CD14-positive monocyte (primary cell): ENCODE measurements at regions not wholly inside any gene's neighbourhood (a gene's known extent, or its start where the extent isn't known, plus 50 kb on each side); places are given as distances from the start of the nearest gene placed in this dataset.

ENCODE experiments used
- DNase-seq, 3 donors: peaks; one replicate each; pipeline ENCODE4 v3.0.0-alpha.2; 2011 to 2022
- H2AFZ ChIP-seq: 2 replicates; pipeline ENCODE4 v1.6.0; 2012; ENCODE audit warnings: mild to moderate bottlenecking, low read depth, low read length, inconsistent platforms; ENCODE audit not compliant: insufficient read depth, poor library complexity, severe bottlenecking
- H3K27ac ChIP-seq, 2 donors: 1 replicate in 1 of 2; 2 replicates in 1 of 2; pipeline ENCODE4 v1.5.1; 2012 to 2013; ENCODE audit warnings: low read length in 2 of 2, control low read depth in 1 of 2, inconsistent platforms in 1 of 2, low read depth in 1 of 2, mild to moderate bottlenecking in 1 of 2
- H3K27me3 ChIP-seq, 2 donors: one replicate each; pipeline versions ENCODE4 v1.6.0 to v1.6.1; 2011 to 2013; ENCODE audit warnings: low read length in 2 of 2; ENCODE audit not compliant: control insufficient read depth in 2 of 2, insufficient read depth in 2 of 2
- H3K36me3 ChIP-seq, 2 donors: replicated peaks in 1 of 2; 1 replicate in 1 of 2; 2 replicates in 1 of 2; pipeline versions ENCODE4 v1.5.1 to v1.6.1; 2012 to 2013; ENCODE audit warnings: low read length in 2 of 2, control low read depth in 1 of 2, inconsistent platforms in 1 of 2, mild to moderate bottlenecking in 1 of 2; ENCODE audit not compliant: insufficient read depth in 2 of 2, control insufficient read depth in 1 of 2
- H3K4me1 ChIP-seq, 2 donors: 1 replicate in 1 of 2; 2 replicates in 1 of 2; pipeline versions ENCODE4 v1.5.1 to v1.6.1; 2012 to 2013; ENCODE audit warnings: low read length in 2 of 2, control low read depth in 1 of 2, inconsistent platforms in 1 of 2, mild to moderate bottlenecking in 1 of 2, moderate library complexity in 1 of 2; ENCODE audit not compliant: insufficient read depth in 2 of 2, control insufficient read depth in 1 of 2
- H3K4me2 ChIP-seq: replicated peaks from 2 replicates; pipeline ENCODE3; 2012; ENCODE audit warnings: low read length, moderate library complexity, mild to moderate bottlenecking; ENCODE audit not compliant: poor library complexity, severe bottlenecking; ENCODE audit errors: extremely low read depth
- H3K4me3 ChIP-seq, 3 experiments: fragments of 200-600 bp in 1 of 3; sonication (generic) in 1 of 3; replicated peaks in 1 of 3; 1 replicate in 2 of 3; 2 replicates in 1 of 3; pipeline ENCODE4 v1.5.1; 2011 to 2013; ENCODE audit warnings: low read length in 3 of 3, mild to moderate bottlenecking in 3 of 3, control low read depth in 2 of 3, low read depth in 2 of 3, inconsistent platforms in 1 of 3, moderate library complexity in 1 of 3
- H3K79me2 ChIP-seq: 2 replicates; pipeline ENCODE4 v1.6.0; 2012; ENCODE audit warnings: mild to moderate bottlenecking, control low read depth, inconsistent platforms, low read length, moderate library complexity; ENCODE audit not compliant: insufficient read depth
- H3K9ac ChIP-seq: 2 replicates; pipeline ENCODE4 v1.6.0; 2017; ENCODE audit warnings: low read length, mild to moderate bottlenecking; ENCODE audit not compliant: insufficient read depth, poor library complexity, severe bottlenecking
- H3K9me3 ChIP-seq, 2 donors: replicated peaks in 1 of 2; 1 replicate in 1 of 2; 2 replicates in 1 of 2; pipeline versions ENCODE4 v1.5.1 to v1.6.1; 2012 to 2013; ENCODE audit warnings: low read length in 2 of 2, control low read depth in 1 of 2; ENCODE audit not compliant: control insufficient read depth in 1 of 2, insufficient read depth in 1 of 2
- H4K20me1 ChIP-seq: 2 replicates; pipeline ENCODE4 v1.6.0; 2012; ENCODE audit warnings: mild to moderate bottlenecking, low read length, control low read depth, moderate library complexity; ENCODE audit not compliant: insufficient read depth
- H3K27ac Mint-ChIP-seq, 7 donors: one replicate each; pipeline ENCODE4 v1.8.0; 2020; ENCODE audit warnings: mild to moderate bottlenecking in 7 of 7, mixed read lengths in 7 of 7, moderate library complexity in 6 of 7, inconsistent platforms in 2 of 7
- H3K27me3 Mint-ChIP-seq, 3 donors: one replicate each; pipeline ENCODE4 v1.8.0; 2021 to 2022; ENCODE audit warnings: low read depth in 3 of 3, mild to moderate bottlenecking in 3 of 3, mixed read lengths in 3 of 3, moderate library complexity in 3 of 3, inconsistent platforms in 1 of 3
- H3K36me3 Mint-ChIP-seq, 2 donors: one replicate each; pipeline ENCODE4 v1.8.0; 2020; ENCODE audit warnings: mixed read lengths in 2 of 2, inconsistent platforms in 1 of 2, mild to moderate bottlenecking in 1 of 2
- H3K4me1 Mint-ChIP-seq: one replicate; pipeline ENCODE4 v1.8.0; 2020; ENCODE audit warnings: mild to moderate bottlenecking, mixed read lengths
- H3K4me3 Mint-ChIP-seq, 2 donors: one replicate each; pipeline ENCODE4 v1.8.0; 2020; ENCODE audit warnings: mild to moderate bottlenecking in 2 of 2, mixed read lengths in 2 of 2, moderate library complexity in 1 of 2
- H3K9me3 Mint-ChIP-seq, 7 donors: one replicate each; pipeline ENCODE4 v1.8.0; 2020 to 2022; ENCODE audit warnings: mixed read lengths in 7 of 7, mild to moderate bottlenecking in 6 of 7, moderate library complexity in 6 of 7, inconsistent platforms in 2 of 7
- WGBS: methylation state at CpG from one replicate; pipeline ENCODE4 v1.1.5; 2013; ENCODE audit warnings: missing lambda C conversion rate; ENCODE audit not compliant: insufficient coverage; 5-methylcytosine and 5-hydroxymethylcytosine counted together
- intact Hi-C, 2 donors: fragments of 100-400 bp; cut with micrococcal nuclease; formaldehyde crosslinking; loops; one replicate each; pipeline versions ENCODE4 v1.15.0 to v1.15.1; 2023
- TF ChIP-seq, protein P1 (sequence below): fragments of 200-600 bp; IDR thresholded peaks from one replicate; pipeline ENCODE4 v1.8.0; 2022; ENCODE audit warnings: antibody characterized with exemption, mild to moderate bottlenecking

DNA sequence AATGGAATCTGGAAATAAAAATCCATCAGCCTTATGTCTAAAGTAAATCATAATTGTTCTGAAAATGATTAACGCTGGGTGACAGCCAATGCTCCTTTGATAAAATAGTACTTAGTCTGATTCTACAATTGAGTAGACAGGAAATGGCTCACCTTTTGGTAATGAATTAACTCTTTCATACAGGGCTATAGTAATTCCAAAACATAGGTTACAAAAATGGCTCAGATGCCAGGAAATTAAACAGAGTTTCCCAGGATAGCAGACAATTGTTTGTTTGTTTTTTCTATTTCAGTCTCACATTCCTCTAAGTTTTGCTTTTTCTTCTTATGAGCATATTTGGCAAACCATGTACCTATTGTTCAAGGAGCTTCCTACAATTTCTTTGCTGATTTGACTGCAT, 257.2 kb upstream of the EPHA7 start:
- no peaks in the 10 kb centered on the region for H3K79me2 ChIP-seq
- no peak overlapping the region for H3K4me2 ChIP-seq
- no CpG with 5 or more reads among the region's 1 CpG for WGBS
- no peak overlapping the region for H3K4me3 ChIP-seq
- H4K20me1 ChIP-seq = no peaks in the 10 kb centered on the region
- Mint-ChIP-seq H3K4me1 (no peaks in the 10 kb centered on the region), H3K36me3 (no peaks in the 10 kb centered on the region), H3K9me3 (peaks cover 0 to 10% (median 1%) of the 10 kb centered on the region in 7 donors), H3K4me3 (no peak overlapping the region), H3K27me3 (no peaks in the 10 kb centered on the region), H3K27ac (no peak overlapping the region)
- no peaks in the 10 kb centered on the region for H3K4me1 ChIP-seq
- H3K27me3 ChIP-seq = no peaks in the 10 kb centered on the region
- TF ChIP-seq, protein P1, sequence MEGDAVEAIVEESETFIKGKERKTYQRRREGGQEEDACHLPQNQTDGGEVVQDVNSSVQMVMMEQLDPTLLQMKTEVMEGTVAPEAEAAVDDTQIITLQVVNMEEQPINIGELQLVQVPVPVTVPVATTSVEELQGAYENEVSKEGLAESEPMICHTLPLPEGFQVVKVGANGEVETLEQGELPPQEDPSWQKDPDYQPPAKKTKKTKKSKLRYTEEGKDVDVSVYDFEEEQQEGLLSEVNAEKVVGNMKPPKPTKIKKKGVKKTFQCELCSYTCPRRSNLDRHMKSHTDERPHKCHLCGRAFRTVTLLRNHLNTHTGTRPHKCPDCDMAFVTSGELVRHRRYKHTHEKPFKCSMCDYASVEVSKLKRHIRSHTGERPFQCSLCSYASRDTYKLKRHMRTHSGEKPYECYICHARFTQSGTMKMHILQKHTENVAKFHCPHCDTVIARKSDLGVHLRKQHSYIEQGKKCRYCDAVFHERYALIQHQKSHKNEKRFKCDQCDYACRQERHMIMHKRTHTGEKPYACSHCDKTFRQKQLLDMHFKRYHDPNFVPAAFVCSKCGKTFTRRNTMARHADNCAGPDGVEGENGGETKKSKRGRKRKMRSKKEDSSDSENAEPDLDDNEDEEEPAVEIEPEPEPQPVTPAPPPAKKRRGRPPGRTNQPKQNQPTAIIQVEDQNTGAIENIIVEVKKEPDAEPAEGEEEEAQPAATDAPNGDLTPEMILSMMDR = no peak
- no peak overlapping the region for H3K27ac ChIP-seq
- H3K9me3 ChIP-seq = peaks cover 0 to 2% of the 10 kb centered on the region in 2 donors
- DNase-seq = no peak
- no peaks in the 10 kb centered on the region for H3K36me3 ChIP-seq
- no peak overlapping the region for H2AFZ ChIP-seq
- no peak overlapping the region for H3K9ac ChIP-seq
- intact Hi-C loops = no loop called here

DNA sequence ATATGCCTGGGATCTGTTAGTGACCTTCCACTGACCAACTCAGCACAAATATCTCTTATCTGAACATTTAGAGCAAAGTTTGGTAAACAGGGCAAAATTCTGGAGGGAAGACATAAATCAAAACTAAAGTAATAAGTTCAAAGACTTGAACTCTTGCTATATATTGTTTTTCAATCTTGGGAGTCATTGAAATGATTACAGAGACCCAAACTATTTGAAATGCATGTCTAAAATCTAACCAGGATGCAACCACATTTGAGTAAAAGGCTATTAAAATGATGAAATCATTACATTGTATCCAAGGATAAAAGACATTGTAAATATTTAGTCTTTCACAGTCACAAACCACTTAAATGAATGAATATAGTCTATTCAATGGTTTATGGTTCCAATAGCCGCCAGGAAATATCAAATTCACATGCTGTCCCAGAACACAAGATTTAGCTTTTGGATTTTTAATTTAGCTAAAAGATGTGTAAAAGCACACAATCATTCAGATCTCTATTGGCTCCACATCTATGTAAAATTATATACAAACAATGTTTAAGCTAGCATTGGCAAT, 256.6 kb upstream of the EPHA7 start:
- Mint-ChIP-seq H3K36me3 (no peaks in the 10 kb centered on the region), H3K4me1 (no peaks in the 10 kb centered on the region), H3K27ac (no peak overlapping the region), H3K27me3 (no peaks in the 10 kb centered on the region), H3K4me3 (no peak overlapping the region), H3K9me3 (peaks cover 0 to 6% (median 1%) of the 10 kb centered on the region in 7 donors)
- Histone ChIP-seq H3K36me3 (no peaks in the 10 kb centered on the region), H3K79me2 (no peaks in the 10 kb centered on the region), H2AFZ (no peak overlapping the region), H3K9me3 (peaks cover 0 to 2% of the 10 kb centered on the region in 2 donors), H4K20me1 (no peaks in the 10 kb centered on the region), H3K4me2 (no peak overlapping the region), H3K27ac (no peak overlapping the region), H3K4me3 (no peak overlapping the region), H3K9ac (no peak overlapping the region), H3K4me1 (no peaks in the 10 kb centered on the region), H3K27me3 (no peaks in the 10 kb centered on the region)
- DNase-seq = no peak
- intact Hi-C loops = no loop called here
- TF ChIP-seq, protein P1 = no peak
- WGBS = no CpG with 5 or more reads among the region's 1 CpG
